ENCODE measurements at regions not wholly inside any gene's neighbourhood (a gene's known extent, or its start where the extent isn't known, plus 50 kb on each side); places are given as distances from the start of the nearest gene placed in this dataset.

GRCh38 chrX:106437407-106437806 is 174.4 kb upstream of the RADX start:
- H3K4ac ChIP-seq (ENCODE audit: low read depth, low read length) = no peak overlapping the region
- no peaks in the 10 kb centered on the region for H3K79me1 ChIP-seq (ENCODE audit: low read depth in 1 of 2, low read length in 2 of 2)
- intact Hi-C loops (cut with micrococcal nuclease) (no loop called here), in situ Hi-C loops (cut with MboI; ENCODE audit: low sequenced_read_pairs) (no loop called here), dilution Hi-C loops (cut with HindIII; ENCODE audit: low sequenced_read_pairs, unreplicated experiment) (no loop called here)
- CTCF ChIA-PET = no interaction called here
- no peak for DNase-seq
- no peak overlapping the region for H3K4me3 ChIP-seq (ENCODE audit: insufficient read depth, low read depth, low read length)
- H2AFZ ChIP-seq (replicated peaks; ENCODE audit: low read length, poor library complexity) = no peak overlapping the region
- ATAC-seq (ENCODE audit: low read depth) = no peak
- 25% methylated on average over 3 of the region's 3 CpGs; no CpG with 5 or more reads in 1 of the 2 experiments for WGBS, 2 experiments (ENCODE audit: extremely low coverage in 2 of 2, insufficient read length in 1 of 2)
- H2BK5ac ChIP-seq (ENCODE audit: low read depth, low read length, poor library complexity, severe bottlenecking) = no peak overlapping the region
- no peaks in the 10 kb centered on the region for H3K4me1 ChIP-seq (ENCODE audit: control insufficient read depth, insufficient read depth, low read length)
- no peak overlapping the region for H3K56ac ChIP-seq (ENCODE audit: extremely low read depth, insufficient read depth, low read length)
- H3K27ac ChIP-seq (ENCODE audit: insufficient read depth, low read length) = no peak overlapping the region
- no peaks in the 10 kb centered on the region; the same call in 1 of the 2 replicates for H3K27me3 ChIP-seq (ENCODE audit: control insufficient read depth, insufficient read depth, low read length)
- H3K4me2 ChIP-seq (ENCODE audit: low read depth, low read length) = no peak overlapping the region
- H4K91ac ChIP-seq (ENCODE audit: insufficient read depth, low read depth, low read length) = no peak overlapping the region
- H2BK120ac ChIP-seq (ENCODE audit: low read depth, low read length) = no peak overlapping the region
- TF ChIP-seq CTCF (conservative IDR thresholded peaks at IDR 0.05; ENCODE audit: low read depth, low read length) = no peak
- no peak for TF ChIP-seq RFX5 (IDR thresholded peaks at IDR 0.05; ENCODE audit: low read depth, low read length)
- no peak for TF ChIP-seq MAZ (IDR thresholded peaks at IDR 0.05; ENCODE audit: borderline replicate concordance, low read depth, low read length)
- no peak for TF ChIP-seq CHD1 (IDR thresholded peaks at IDR 0.05; ENCODE audit: low read depth, low read length)
- H4K5ac ChIP-seq (ENCODE audit: low read depth, low read length) = no peak overlapping the region
- H3K36me3 ChIP-seq (ENCODE audit: control insufficient read depth, insufficient read depth, low read length) = no peaks in the 10 kb centered on the region
- H2BK15ac ChIP-seq (ENCODE audit: low read depth, low read length) = no peak overlapping the region
- no peaks in the 10 kb centered on the region for H3K9me3 ChIP-seq (ENCODE audit: control insufficient read depth, insufficient read depth, low read length)
- H3K18ac ChIP-seq (ENCODE audit: low read depth, low read length) = no peak overlapping the region
- no peak overlapping the region for H2AK5ac ChIP-seq (ENCODE audit: low read depth, low read length)
- H3K14ac ChIP-seq (replicated peaks; ENCODE audit: low read depth, low read length) = no peak overlapping the region
- no peak overlapping the region for H2BK20ac ChIP-seq (ENCODE audit: low read depth, low read length)
- no peak overlapping the region for H2AK9ac ChIP-seq (replicated peaks; ENCODE audit: low read depth, low read length, poor library complexity)
- POLR2A ChIA-PET (ENCODE audit: unreplicated experiment) = no interaction called here
- H3K23ac ChIP-seq (ENCODE audit: low read depth, low read length) = no peak overlapping the region
- H4K8ac ChIP-seq (ENCODE audit: low read depth in 2 of 2, low read length in 2 of 2) = no peak overlapping the region
- H3K9ac ChIP-seq (ENCODE audit: low read depth, low read length) = no peak overlapping the region
- no TSS peak for BruUV-seq (replicated peaks)
- H3K9me1 ChIP-seq (ENCODE audit: insufficient read depth, low read length) = no peaks in the 10 kb centered on the region
- H4K20me1 ChIP-seq (ENCODE audit: insufficient read depth, low read length) = 0 out of 2 replicates have a peak, but pooled peaks cover 5% of the 10 kb centered on the region

Data from IMR-90 (cell line).